ENCODE measurements at regions not wholly inside any gene's neighbourhood (a gene's known extent, or its start where the extent isn't known, plus 50 kb on each side); places are given as distances from the start of the nearest gene placed in this dataset.

DNA sequence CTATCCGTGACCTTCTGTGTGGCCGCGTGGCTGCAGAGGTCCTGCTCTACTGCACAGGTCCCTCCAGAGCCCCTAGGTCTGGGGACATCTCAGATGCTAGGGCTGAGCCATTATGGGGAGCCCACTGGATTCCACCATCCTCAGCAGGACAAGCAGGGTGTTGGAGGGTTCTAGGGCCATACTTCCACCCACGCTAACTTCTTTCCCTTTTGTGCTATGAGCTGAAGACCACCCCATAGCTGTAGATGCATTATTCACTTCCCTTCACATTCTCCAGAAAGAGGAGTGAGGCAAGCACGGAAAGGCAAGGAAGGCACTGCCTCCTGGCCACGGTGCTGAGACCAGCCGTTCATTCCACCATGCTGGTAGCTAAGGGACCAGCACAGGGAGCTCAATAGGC is 149.5 kb upstream of the MYCN start:
- TF ChIP-seq, protein P1, sequence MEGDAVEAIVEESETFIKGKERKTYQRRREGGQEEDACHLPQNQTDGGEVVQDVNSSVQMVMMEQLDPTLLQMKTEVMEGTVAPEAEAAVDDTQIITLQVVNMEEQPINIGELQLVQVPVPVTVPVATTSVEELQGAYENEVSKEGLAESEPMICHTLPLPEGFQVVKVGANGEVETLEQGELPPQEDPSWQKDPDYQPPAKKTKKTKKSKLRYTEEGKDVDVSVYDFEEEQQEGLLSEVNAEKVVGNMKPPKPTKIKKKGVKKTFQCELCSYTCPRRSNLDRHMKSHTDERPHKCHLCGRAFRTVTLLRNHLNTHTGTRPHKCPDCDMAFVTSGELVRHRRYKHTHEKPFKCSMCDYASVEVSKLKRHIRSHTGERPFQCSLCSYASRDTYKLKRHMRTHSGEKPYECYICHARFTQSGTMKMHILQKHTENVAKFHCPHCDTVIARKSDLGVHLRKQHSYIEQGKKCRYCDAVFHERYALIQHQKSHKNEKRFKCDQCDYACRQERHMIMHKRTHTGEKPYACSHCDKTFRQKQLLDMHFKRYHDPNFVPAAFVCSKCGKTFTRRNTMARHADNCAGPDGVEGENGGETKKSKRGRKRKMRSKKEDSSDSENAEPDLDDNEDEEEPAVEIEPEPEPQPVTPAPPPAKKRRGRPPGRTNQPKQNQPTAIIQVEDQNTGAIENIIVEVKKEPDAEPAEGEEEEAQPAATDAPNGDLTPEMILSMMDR (IDR thresholded peaks at IDR 0.05) = no peak
- no peak for TF ChIP-seq POLR2A (IDR thresholded peaks at IDR 0.05)

Measured in uterus (tissue), 2 donors.